ENCODE measurements at regions not wholly inside any gene's neighbourhood (a gene's known extent, or its start where the extent isn't known, plus 50 kb on each side); places are given as distances from the start of the nearest gene placed in this dataset.

- TF ChIP-seq FOXM1 (IDR thresholded peaks at IDR 0.05; ENCODE audit: low read depth) (no peak), CTCF (IDR thresholded peaks at IDR 0.05) (no peak), MXI1 (IDR thresholded peaks at IDR 0.05; ENCODE audit: low read depth, low read length) (no peak), SMC3 (IDR thresholded peaks at IDR 0.05; ENCODE audit: low read depth, low read length) (no peak), SIN3A (IDR thresholded peaks at IDR 0.05; ENCODE audit: borderline replicate concordance, low read depth, low read length) (no peak)
Measured at GRCh38 chr10:93142534-93142933, 68.8 kb downstream of the CYP26A1 start.
